Pons (tissue), 1 donor: ENCODE measurements at regions not wholly inside any gene's neighbourhood (a gene's known extent, or its start where the extent isn't known, plus 50 kb on each side); places are given as distances from the start of the nearest gene placed in this dataset.

Experiments
- DNase-seq: peaks from one replicate; pipeline ENCODE4 v3.0.0-alpha.2; 2016; ENCODE audit warnings: low spot score

DNA sequence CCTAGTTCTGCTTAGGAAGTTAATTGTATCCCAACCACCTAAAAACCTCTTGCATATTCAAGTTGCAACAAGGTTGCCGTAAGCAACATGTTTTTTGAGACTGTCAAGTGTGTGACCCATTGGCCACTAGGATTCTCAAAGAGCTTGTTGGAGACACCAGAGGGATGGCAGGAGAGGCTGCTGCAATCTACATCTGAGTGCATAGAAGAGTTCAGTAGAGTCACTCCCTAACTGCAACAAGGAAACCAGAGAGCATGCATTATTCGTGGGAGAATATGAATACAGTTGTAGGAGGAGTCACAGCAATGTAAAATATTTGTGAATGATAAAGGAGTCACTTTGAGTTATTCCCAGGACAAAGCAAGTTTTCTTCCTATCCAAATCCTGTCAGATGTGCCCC lies 538.6 kb downstream of the TNS3 start:
- no peak for DNase-seq

DNA sequence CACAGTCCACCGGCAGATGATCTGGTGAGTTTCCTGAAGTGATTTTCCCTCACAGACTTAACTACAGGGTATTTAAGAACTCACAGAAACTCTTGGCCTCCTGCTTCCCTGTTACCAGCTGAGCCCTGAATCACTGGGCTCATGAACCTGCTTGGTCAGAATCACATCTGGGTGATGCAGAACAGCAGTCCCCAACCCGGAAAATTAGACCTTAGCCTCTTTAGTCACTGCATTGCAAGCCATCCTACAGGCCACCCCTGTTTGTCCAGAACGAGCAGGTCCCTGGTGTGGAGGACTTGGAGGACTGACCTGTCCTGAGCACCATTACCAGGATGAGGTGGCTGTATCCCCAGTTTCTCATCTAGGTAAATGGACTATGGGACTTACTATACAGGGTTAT lies 539.2 kb downstream of the TNS3 start:
- DNase-seq: no peak

DNA sequence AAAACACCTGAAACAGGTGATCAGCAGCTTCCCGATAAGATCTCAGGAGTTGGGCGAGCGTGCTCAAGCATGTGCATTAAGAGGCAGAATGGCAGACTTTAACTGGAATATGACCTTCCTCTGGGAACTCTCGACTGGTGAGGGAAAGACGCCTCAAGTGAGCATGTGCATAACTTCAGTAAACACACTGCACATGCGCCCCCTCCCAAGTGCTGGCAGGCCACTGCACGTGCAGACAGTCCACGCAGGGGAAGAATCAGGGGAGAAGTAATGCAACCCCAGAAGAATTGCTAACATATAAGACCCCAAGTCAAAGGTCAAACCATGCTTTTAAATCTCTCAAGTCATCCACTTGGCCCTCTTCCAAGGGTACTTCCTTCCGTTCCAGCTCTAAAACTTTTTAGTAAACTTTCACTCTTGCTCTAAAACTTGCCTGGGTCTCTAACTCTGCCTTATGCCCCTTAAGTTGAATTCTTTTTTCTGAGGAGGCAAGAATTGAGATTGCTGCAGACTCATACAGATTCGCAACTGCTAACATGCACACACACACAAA lies 541.0 kb downstream of the TNS3 start:
- DNase-seq: no peak

DNA sequence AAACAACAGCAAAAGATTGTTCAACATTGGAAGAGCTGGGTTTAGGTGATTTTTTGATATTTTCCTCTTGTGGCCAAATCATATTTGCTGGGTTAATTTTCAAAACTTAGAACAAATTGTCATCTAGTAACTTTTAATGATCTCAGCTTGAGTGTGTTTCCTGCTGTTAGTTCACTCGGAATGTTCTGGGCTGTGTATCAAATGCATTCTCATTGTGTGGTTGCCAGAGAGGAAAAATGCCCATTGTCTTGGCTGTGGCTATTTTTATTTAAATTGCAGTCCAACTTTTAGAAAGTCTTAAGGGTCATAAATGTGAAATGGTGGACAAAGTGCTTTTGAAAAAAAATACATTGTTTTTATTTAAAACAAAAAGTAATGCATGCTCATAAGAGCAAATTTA lies 542.0 kb downstream of the TNS3 start:
- peak; percentile 49 for DNase-seq

DNA sequence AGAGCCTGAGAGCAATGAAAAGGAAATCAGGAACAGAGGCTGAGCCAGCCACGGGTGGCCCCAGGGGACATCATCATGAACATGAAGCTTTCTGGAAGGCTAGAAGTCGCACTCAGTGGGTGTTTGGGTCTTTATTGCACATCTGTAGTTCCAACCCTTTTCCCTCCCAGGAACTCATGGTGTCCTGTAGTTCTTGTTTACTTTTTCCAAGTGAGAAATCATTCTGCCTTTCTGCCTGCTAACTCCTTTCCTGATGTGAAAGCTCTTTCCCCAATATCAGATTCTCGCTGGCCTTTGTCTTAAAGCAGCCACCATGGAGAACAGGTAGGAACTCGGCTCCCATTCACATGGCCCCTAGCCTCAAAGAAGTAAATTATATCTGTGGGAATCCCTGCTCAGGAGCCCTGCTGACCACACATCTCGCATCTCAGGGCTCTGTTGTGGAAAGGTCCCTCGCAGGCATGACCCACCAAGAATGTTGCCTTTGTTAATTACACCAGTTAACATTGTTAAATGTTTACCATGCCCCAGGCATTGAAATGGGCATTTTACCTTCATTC lies 542.7 kb downstream of the TNS3 start:
- no peak for DNase-seq

DNA sequence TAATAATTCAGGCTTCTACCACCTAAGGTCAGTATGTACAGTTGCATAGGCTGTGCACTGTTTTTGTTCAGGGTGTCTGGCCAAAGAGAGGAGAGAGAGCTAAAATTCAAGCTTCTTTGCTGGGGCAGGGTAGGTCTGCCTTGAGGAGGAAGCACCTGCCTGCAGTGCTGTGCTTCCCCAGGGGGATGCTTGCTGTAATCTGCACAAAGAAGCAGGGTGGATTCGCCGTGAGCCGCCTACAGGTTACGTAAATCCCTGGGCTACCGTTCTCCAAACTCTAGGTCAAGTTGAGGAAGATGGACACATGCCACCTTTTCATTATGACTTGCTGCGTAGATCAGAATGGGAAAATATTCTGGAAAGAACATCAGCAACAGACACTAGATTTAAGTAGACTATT lies 543.3 kb downstream of the TNS3 start:
- no peak for DNase-seq

DNA sequence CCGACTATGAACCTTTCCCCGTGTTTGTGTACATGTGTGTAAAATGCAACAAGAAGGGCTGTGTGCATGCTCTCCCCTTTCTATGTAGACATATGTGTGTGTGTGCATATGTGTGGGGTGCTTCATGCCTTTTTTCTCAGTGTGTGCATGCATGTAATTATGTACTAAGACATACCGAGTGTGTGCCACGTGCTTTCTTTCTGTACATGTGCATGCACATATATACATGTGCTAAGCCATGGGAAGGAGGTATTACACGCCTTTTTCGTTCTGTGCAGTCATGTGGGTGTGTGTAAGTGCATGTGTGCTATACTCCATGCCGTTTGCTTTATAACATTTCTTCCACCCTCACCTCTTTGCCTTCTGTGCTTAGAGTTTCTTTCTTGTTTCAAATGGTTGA lies 544.3 kb downstream of the TNS3 start:
- no peak for DNase-seq

DNA sequence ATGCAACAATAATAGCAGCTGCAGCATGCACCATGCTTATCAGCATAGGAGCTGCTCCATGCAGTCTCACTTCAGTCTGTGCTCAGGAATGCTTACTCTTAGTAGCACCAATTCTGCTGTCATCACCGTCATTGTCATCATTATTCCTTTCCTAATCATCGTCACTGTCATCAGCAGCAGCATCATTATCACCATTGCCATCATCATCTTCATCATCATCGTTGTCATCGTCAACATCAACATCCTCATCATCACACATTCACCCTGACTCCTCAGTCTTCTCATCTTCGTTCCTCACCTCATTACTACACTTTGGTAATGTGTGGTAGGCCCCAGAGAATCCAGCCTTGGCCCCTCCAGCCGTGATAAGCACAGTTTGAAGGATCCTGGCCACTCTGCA lies 545.0 kb downstream of the TNS3 start:
- no peak for DNase-seq

DNA sequence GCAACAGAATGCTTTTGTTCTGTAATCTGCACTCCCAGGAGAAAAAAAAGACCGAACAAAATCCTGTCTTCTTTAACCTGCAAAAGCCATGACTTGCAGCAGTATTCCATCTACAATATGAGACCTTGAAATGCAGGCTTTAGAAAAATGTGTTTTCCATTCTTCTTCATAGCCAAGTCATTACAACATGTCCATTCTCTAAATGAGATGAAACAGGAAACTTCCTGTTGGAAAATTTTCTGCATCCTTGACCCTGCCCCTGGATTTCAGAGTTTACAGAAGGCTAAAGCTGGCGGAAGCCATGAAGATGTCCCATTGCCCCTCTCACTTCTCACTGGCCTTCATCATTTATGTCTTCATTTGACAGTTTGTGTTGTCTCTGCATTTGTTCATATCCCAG lies 546.4 kb downstream of the TNS3 start:
- no peak for DNase-seq

DNA sequence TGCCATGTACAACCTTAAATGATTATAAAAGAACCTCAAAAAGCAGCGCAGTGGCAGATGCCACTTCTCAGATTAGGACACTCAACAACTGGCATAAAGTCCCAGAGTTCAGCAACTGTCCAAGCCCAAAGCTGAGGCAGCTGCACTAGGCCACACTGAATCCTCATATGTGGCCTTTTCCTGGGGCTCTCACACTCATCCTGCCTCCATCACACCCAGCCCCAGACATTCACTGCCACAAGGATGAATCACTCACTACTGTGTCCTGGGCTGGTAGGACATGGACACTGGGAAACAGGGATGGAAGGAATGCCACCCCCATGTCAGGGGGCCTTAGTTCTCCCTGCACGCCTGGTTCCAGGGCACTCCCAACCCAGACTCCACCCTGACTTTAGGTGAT lies 547.7 kb downstream of the TNS3 start:
- DNase-seq: no peak

DNA sequence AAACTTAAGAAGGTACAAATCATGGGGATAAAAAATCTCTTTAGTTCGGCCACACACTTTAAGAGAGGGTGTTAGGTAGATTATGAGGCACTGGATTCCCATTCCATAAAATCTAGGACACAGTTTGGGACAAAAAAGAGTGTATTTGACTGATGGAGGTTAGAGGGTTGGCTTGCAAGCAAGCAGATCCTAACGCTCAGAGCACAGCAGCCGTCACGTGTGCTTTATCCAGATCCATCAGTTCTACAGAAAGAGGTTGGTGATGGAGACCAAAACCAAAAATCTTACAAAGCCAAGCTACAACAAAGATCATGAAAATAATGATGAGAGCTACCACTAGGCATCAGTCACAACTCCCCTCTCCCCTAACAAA lies 549.4 kb downstream of the TNS3 start:
- DNase-seq: no peak

DNA sequence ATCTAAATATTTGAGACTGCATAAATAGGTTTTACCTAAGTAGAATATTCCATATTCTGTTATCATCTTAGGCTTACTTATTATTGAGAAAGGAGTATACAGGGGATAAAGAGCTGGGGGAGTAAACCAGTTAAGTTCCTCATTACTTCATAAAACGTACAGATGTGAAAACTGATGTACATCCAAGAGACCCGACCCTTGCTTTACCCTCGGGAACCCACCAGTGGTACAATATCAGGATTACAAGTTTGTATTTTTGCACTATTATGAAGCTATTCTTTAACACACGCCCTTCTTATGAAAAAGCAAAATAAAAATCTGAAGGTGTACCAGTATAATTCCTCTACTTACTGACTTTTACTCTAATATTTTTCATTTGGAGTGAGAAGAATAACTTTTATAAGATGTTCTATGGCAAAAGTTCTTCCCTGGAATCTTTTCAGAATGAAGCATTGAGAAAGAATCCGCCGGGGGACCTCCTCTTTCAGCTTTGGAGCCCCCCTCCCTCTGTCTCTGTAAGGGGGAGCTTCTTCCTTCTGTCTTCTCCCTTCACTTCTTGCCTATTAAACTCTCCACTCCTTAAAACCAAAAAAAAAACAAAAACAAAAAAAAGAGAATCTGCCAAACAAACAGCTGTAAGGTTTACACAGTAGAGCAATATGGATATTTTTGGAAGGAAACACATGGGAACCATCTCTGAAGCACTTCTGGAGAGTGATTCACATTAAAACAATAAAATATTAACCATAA lies 550.0 kb downstream of the TNS3 start:
- no peak for DNase-seq

DNA sequence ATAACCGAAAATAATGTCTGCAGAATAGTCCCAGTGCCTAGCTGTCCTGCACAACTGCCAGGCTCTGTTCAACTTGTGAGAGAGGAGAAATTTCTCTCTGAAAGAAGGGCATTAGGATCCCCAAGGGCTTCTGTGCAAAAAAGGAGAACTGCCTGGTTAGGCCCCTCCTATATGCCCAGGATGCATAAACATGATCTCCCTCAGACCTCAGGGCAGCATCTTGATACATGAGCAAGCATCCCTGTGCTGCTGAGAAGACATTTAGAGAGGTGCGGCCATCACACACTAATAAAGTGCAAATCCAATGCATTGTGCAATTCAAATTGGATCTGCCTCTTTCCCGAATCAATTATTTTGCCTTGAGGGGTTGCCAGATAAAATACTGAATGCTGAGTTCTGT lies 553.6 kb downstream of the TNS3 start:
- no peak for DNase-seq

DNA sequence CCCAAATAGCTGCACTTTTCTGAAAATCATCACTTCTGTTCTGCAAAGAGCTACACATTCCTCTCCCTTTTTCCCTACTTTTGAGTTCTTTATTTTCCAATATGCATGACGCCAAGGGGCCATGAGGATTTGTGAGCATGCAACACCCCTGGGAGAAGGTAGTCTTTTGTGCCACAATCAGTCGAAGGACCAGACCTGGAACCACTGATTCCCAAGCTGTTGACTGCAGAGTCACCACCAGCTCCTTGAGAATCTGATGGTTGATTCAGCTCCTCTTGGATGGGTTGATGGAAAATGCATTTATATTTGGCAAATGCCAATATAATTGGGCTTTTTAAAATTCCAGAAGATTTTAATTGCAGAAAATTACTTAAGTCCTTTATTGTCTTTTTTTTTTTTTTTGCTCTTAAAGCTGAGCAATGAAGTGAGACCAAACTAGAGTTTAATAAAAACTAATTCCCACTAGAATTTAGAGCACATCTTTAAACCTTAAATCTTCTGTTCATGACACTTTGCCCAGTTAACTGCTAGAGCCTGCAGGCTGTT lies 554.1 kb downstream of the TNS3 start:
- DNase-seq: no peak

DNA sequence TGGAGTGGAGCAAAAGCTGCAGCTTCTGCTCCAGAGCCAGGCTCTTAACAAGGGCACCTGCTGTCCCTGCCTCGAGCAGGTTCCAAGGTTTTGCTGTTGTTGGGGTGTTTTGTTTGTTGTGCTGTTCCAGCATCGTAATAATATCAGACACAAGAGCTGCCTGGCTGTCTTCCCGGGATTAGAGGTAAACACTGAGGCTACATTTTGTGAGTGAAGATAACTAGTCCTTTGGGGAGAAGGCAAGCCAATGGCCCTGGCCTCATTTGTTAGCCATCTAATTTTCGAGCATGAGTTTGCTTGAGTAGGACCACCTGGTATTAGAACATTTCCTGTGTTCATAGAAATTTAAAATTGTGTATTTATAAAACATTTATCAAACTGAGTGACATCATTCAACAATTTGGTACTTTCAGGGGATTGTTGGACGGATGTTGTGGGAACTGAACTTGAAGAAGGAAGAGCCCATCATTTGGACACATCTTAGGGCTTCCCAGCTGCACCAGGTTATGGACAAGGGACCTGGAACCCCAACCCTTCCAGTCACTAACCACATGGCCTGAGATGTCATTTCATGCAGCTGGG lies 555.0 kb downstream of the TNS3 start:
- no peak for DNase-seq

DNA sequence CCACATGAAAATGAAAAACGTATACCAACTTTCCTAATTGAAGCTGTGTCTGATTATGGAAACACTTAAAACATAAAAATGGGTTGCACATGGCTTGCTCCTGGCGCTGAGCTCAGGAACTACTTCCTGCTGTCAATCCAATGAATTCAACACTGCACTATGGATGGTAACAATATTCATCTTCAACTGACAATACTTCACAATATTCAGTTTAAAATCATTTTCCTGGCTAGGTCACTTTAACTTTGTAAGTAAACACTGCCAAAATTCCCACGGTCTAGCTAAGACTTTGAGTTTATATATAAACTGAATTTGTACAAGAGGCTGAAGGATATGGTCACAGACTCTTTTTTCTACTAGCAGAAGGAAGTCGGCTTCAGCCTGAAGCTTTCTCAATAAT lies 556.9 kb downstream of the TNS3 start:
- no peak for DNase-seq

DNA sequence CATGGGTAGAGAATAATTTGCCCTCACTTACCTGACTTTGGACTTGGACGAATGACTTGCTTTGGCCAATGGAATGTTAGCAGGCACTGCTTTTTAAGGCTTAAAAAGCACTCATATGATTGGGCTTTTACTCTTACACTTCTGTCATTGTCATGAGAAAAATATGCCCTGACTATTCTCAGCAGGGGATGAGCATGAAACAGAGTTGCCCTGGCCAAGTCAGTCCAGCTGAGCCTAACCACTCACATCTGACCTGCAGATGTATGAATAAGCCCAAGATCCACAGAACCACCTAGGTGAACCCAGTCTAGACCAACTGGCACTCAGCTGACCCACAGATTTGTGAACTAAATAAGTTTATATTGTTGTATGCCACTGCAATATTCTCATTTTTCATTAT lies 573.5 kb downstream of the TNS3 start:
- DNase-seq: no peak

DNA sequence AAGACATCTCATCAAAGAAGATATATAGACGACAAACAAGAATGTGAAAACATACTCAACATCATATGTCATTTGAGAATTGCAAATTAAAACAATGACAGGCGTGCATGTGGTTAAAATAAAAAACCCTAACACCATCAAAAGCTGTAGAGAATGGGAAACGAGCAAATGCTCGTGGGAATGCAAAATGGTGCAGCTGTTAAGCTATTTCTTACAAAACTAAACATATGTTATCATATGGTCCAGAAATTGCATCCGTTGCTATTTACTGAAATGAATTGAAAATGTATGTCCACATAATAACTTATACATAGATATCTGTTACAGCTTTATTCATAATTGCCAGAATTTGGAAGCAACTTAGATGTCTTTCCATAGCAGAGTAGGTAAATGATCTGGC lies 574.4 kb downstream of the TNS3 start:
- no peak for DNase-seq

DNA sequence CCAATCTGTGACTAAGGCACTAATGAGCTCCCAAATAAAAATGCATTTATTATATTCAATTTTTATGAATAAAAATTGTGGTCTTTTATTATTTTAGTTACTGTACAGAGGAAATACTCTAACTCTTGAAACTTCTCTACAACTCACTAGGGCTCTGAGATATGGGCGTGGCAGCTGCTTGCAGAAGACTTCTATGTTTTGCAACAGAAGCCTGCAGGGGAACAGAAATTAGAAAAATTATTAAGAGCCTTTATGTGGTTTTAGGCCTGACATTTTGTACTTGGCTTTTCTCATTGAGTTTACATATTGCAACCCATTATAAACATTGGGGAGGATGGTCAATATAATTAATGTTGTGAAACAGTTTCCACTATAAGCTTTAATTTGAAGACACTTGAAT lies 581.4 kb downstream of the TNS3 start:
- no peak for DNase-seq

DNA sequence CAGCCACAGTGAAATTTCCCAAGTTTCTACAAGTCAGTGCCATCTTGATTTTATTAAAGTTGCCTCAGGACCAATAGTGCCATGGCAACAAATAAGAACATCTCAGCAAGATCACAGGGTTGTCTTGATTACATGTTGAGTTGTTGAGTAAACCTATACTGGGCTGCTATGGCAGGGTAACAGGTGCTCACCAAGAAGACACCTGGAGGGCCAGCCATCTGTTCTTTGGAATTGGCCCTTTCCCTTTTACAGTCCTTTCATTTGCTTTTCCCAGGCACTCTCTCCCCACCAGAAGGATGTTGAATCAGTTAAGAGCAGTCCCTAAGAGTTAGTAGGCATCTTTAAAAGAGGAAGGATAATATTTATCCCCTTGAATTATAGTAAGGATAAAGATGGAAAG lies 582.0 kb downstream of the TNS3 start:
- peak; percentile 2 for DNase-seq

DNA sequence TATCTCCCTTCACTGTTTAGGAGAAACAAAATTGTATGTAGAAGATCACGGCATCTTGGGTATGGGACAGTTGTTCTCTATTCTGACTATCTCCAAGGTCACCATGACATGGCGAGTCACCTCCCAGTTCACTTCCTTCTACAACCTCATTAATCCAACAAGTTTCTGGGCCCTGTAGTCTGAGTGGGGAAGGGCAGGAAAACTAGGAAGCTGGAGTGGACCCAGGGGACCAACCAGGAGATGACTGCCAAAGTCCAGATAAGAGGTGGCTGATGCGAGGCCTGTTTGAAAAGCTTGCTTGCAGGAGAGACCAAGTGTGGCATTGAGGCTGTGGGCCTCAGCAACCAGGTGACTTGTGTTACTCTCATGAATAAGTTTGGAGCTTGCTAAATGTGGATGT lies 584.9 kb downstream of the TNS3 start:
- DNase-seq: no peak

DNA sequence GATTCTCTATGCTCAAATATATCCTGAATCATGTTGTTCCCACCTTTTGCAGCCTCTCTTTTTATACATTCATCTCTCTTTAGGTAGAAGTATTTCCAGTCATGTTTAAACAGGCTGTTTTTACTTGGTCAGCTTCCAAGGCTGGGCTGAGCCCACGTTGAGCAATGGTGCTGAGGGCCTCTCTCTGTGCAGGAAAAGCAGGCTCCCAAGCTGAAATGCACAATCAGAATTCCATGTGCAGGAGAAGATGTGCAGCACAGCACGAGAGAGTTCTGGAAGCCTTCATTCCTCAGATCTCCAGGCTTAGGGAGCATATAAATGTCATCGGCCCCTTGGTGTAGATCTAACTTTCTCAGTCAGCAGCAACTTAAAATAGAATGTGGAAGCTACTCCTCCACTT lies 588.5 kb downstream of the TNS3 start:
- DNase-seq: no peak

DNA sequence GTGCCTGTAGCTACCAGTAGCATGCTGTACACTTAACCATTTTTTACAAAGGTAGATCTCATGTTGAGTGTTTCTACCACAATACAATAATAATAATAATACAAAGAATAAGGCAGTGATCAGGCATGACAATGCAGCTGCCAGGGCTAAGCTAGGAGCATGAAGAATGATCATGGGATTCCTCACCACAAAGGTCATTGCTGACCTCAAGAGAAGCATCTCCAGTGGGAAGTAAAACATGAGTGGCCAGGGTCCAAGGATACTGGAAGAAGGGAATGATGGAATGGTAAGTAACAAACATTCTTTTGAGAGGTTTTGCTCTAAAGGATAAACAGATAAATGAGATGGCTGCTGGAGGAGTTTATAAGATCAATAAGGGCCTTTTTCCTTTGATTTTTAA lies 591.1 kb downstream of the TNS3 start:
- DNase-seq: no peak
